HUES6 (cell line): ENCODE measurements at regions not wholly inside any gene's neighbourhood (a gene's known extent, or its start where the extent isn't known, plus 50 kb on each side); places are given as distances from the start of the nearest gene placed in this dataset.

Experiments used
- H3K27ac ChIP-seq: 2 replicates; pipeline ENCODE4 v1.7.0; 2013; ENCODE audit warnings: low read depth, mild to moderate bottlenecking, low read length, inconsistent platforms
- H3K27me3 ChIP-seq: 2 replicates; pipeline ENCODE4 v1.6.1; 2013; ENCODE audit warnings: low read length; ENCODE audit not compliant: control insufficient read depth, insufficient read depth
- H3K36me3 ChIP-seq: 2 replicates; pipeline ENCODE4 v1.6.1; 2013; ENCODE audit warnings: low read length; ENCODE audit not compliant: control insufficient read depth, insufficient read depth
- H3K4me1 ChIP-seq: 2 replicates; pipeline ENCODE4 v1.6.1; 2013; ENCODE audit warnings: low read length; ENCODE audit not compliant: control insufficient read depth, insufficient read depth
- H3K4me3 ChIP-seq: 2 replicates; pipeline ENCODE4 v1.5.1; 2013; ENCODE audit warnings: low read depth, low read length
- H3K9ac ChIP-seq: one replicate; pipeline ENCODE4 v1.6.1; 2013; ENCODE audit warnings: mild to moderate bottlenecking, low read length
- H3K9me3 ChIP-seq: 2 replicates; pipeline ENCODE4 v1.6.1; 2013; ENCODE audit warnings: low read depth, low read length; ENCODE audit not compliant: control insufficient read depth, insufficient read depth

DNA sequence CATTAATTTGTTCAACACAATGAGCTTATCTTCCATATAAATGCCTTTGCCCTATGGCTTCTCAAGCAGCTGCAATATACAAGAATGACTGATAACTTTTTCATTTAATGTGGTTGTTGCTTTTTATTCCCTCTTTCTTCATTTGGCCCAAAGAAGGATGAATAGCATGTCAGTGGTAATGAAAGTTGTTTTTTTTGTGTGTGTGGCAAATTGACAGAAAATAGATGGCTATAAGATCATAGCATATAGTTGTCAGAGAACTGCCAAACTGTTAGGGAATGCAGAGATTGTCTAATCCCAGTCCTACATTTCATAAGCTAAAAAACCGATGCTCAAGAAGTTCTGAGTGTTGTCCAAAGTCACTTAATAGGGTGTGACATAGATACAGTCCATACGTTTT is 244.3 kb downstream of the ACTR3 start:
- Histone ChIP-seq H3K27me3 (no peaks in the 10 kb centered on the region), H3K9me3 (no peaks in the 10 kb centered on the region), H3K36me3 (no peaks in the 10 kb centered on the region), H3K4me1 (no peaks in the 10 kb centered on the region), H3K27ac (no peak overlapping the region), H3K9ac (no peak overlapping the region), H3K4me3 (no peak overlapping the region)

DNA sequence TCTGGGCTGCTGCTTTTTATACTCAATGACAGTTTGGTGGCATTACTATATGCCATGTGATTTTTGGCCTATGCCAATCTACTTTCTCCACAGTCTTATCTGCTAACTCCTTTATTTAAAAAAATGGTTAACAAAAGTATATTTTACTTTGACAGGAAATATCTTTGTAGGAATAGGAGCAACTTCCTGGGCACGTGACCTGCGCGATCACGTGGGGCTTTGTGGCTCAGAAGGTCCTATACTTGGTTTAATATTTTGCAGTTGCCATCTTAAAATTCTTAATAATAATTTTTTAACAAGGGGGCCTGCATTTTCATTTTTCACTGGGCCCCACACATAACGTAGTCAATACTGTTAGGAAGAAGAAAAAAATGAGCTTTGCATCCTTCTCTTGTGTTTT is 249.7 kb downstream of the ACTR3 start:
- Histone ChIP-seq H3K27ac (no peak overlapping the region), H3K27me3 (no peaks in the 10 kb centered on the region), H3K36me3 (no peaks in the 10 kb centered on the region), H3K4me1 (no peaks in the 10 kb centered on the region), H3K9me3 (no peaks in the 10 kb centered on the region), H3K9ac (no peak overlapping the region), H3K4me3 (no peak overlapping the region)

DNA sequence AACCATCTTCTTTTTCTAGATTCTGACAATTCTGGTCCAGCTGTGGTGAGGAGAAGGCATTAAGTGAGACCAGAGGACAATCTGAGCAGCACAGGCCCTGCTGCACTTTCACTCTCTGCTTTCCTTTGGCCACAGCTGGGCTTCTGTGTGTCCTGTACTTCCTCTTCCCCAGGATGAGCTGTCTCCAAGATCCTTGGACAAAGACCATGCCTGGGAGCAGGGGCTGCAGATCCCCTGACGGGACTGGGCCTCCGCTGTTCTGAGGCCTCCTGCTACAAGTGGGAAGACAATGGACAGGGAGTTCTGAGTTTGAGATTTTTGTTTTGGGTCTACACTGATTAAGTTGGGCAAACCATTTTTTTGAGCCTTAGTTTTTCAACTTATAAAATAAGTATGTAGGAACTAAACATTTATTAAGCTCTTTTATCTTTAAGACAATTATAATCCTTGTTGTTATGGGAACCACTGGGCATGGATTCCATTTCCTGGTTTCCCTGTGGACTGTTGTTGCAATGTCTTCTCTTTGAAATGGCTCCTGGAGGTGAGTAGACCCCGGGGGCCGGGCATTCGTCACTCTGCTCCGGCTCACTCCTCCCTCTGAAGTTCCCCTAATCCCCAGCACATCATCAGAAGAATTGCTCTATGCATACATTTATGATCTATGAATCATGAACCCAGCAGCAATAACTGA is 266.6 kb downstream of the ACTR3 start:
- Histone ChIP-seq H3K9me3 (no peaks in the 10 kb centered on the region), H3K4me1 (no peaks in the 10 kb centered on the region), H3K36me3 (no peaks in the 10 kb centered on the region), H3K27ac (no peak overlapping the region), H3K9ac (no peak overlapping the region), H3K27me3 (no peaks in the 10 kb centered on the region), H3K4me3 (no peak overlapping the region)

DNA sequence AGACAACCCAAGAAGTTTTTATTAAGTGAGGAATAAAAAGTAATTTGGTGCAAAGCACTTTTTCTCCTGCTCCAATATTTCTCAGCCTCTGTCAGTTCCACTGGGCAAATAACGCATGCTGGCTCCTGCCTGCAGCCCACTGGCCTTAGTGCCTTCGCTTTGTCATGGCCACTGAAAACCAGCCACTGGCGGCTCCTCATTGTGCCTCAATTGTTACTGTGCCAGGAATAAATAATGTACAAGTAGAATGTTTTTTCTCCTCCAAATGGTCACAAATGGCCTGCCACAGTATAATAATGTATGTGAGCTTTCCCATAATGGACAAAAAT is 267.1 kb downstream of the ACTR3 start:
- H3K9ac ChIP-seq = no peak overlapping the region
- H3K4me3 ChIP-seq = no peak overlapping the region
- H3K9me3 ChIP-seq = no peaks in the 10 kb centered on the region
- H3K27ac ChIP-seq = no peak overlapping the region
- H3K27me3 ChIP-seq = no peaks in the 10 kb centered on the region
- no peaks in the 10 kb centered on the region for H3K4me1 ChIP-seq
- no peaks in the 10 kb centered on the region for H3K36me3 ChIP-seq

DNA sequence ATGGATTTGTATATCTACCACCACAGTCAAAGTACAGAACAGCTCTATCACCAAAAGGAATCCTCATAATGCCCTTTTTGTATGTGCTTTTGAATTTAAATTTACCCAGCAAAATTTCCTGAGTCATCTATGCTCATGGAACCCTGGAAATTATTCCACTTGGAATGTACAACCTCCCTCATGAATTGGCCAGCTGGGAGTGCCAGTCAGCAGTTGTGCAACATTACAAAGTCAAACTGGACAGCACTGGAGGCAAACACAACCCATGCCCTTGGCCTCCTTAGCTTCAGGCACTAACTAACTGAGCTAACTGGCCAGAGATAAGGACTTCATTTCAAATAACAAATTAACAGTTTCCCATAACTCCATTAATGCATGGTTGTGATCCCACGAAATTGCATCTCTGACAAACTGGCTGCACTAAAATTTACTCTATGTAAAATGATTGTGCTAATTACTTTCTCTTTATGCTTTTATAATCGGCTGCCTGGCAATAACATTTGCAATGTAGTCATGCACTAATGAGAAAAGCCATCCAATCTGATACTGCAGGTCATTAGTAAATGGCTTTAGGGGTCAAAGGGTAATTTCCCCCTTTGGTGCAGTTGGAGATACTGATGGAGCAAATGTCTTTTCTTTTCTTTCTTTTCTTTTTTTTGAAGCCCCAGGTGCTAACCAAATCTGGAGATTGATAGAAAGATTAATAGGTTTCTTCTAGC is 270.5 kb downstream of the ACTR3 start:
- Histone ChIP-seq H3K4me3 (no peak overlapping the region), H3K9me3 (0 out of 2 replicates have a peak, but pooled peaks cover 4% of the 10 kb centered on the region), H3K9ac (no peak overlapping the region), H3K4me1 (no peaks in the 10 kb centered on the region), H3K27ac (no peak overlapping the region), H3K27me3 (no peaks in the 10 kb centered on the region), H3K36me3 (no peaks in the 10 kb centered on the region)

DNA sequence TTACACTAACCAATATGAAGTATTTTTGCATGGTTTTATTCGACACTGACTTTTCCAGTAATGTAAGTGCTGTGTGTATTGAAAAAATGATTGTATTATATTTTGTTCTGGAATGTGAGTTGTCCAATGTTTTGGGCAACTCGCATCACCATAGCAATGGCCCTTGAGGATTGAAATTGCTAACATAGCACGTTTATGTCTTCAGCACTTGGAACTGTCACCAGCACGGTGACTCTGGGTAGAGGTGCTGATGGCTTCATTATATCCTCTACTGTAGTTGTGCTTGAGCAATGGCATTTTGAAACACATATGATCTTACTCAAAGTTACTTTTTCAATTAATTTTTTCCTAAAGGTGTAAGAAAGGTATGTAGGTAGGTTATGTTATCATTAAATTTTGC is 271.5 kb downstream of the ACTR3 start:
- Histone ChIP-seq H3K9me3 (0 out of 2 replicates have a peak, but pooled peaks cover 4% of the 10 kb centered on the region), H3K27me3 (no peaks in the 10 kb centered on the region), H3K27ac (no peak overlapping the region), H3K9ac (no peak overlapping the region), H3K36me3 (no peaks in the 10 kb centered on the region), H3K4me3 (no peak overlapping the region), H3K4me1 (no peaks in the 10 kb centered on the region)

DNA sequence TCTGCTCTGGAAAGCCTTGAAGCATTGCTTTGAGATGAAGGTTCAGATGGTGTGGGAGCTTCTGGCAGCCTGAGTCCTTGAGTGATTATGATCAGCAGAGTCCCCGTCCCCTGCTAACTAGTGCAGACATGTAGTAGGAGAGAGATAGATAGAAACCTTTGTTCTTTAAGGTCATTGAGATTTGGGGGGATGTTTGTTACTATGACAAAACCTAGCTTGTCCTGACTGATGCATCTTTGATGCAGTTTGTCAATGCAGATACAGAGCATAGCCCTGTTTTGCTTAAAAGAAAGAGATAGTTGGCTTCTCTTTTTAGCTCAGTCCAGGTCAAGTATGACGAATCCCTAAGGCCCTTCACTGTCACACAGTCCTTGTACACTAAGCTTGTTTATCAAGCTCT is 274.6 kb upstream of the DPP10 start:
- Histone ChIP-seq H3K4me1 (no peaks in the 10 kb centered on the region), H3K4me3 (no peak overlapping the region), H3K9me3 (peaks cover 8% of the 10 kb centered on the region; the same call in 1 of the 2 replicates), H3K9ac (no peak overlapping the region), H3K27me3 (no peaks in the 10 kb centered on the region), H3K36me3 (no peaks in the 10 kb centered on the region), H3K27ac (no peak overlapping the region)

DNA sequence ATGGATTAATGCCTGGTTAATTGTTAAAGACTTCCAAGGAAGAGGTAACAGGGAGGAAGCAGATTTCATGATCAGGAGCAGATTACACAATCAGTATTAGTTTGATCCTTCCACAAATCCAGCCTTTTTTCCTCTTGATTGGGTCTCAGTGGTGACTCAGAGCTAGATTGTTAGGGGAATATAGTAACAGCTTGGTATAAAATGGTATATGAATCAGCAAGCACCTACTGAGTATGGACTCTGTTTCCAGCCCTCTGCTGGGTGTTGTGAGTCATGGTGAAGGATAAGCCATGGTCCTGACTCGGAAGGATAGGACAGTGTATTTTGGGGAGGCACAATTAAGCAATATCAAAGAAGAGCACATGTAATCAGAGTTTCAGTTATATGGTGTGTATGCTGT is 272.4 kb upstream of the DPP10 start:
- no peak overlapping the region for H3K4me3 ChIP-seq
- H3K27me3 ChIP-seq = no peaks in the 10 kb centered on the region
- H3K36me3 ChIP-seq = no peaks in the 10 kb centered on the region
- no peak overlapping the region for H3K9ac ChIP-seq
- peaks cover 5% of the 10 kb centered on the region; the same call in 1 of the 2 replicates for H3K9me3 ChIP-seq
- H3K4me1 ChIP-seq = no peaks in the 10 kb centered on the region
- H3K27ac ChIP-seq = no peak overlapping the region

DNA sequence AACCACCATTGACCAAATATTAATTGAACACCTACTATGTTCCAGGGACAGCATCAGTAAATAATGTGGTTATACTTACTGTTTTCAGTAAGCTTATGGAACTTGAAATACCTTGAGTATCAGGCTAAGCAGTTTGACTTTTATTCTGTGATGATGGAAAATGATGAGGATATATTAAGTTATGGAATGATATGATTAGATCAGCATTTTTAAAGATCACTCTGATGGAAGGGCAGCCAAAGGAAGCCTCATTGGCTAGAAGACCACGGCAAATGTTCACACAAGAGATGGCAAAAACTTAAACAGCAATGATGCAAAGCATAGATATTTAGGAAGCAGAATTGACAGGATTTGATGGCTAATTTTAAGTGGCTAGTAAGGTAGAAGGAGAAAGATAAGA is 266.9 kb upstream of the DPP10 start:
- Histone ChIP-seq H3K4me3 (no peak overlapping the region), H3K36me3 (no peaks in the 10 kb centered on the region), H3K27me3 (no peaks in the 10 kb centered on the region), H3K9me3 (no peaks in the 10 kb centered on the region), H3K9ac (no peak overlapping the region), H3K27ac (no peak overlapping the region), H3K4me1 (no peaks in the 10 kb centered on the region)

DNA sequence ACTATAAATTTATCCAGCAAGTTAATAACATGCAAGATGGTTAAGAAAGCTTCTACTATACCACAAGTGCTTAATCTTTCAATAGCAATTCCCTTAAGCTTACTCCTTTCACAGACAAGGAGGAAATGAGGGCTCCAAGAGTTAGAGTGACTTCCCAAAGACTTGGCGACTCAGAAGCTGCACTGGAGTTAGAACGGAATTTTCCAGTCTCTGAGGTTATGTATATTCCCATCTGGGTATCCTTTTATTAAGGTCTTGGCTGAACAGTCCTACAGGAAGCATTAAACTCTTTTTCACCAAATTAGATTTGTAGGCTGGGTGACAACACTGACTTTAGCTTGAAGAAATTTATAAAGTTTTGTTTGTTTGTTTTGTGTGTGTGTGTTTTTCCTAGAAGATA is 256.9 kb upstream of the DPP10 start:
- Histone ChIP-seq H3K36me3 (no peaks in the 10 kb centered on the region), H3K4me1 (no peaks in the 10 kb centered on the region), H3K9me3 (no peaks in the 10 kb centered on the region), H3K27me3 (no peaks in the 10 kb centered on the region), H3K9ac (no peak overlapping the region), H3K27ac (no peak overlapping the region), H3K4me3 (no peak overlapping the region)

DNA sequence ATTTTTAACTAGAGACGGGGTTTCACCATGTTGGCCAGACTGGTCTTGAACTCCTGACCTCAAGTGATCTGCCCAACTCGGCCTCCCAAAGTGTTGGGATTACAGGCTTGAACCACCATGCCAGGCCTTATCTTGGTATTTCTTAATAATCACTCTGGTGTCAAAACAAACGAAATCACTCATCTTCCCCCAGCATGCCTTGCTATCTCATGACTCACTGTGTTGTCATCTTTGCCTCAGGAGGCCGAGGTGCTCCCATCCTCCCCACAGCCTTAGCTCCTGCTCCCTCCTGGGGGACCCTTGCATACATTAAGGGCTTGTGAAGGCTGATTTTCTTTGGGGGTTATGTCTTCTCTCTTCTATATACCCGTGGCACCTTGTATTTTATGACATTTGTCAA is 250.1 kb upstream of the DPP10 start:
- H3K9ac ChIP-seq = no peak overlapping the region
- no peaks in the 10 kb centered on the region for H3K4me1 ChIP-seq
- H3K27ac ChIP-seq = no peak overlapping the region
- no peak overlapping the region for H3K4me3 ChIP-seq
- no peaks in the 10 kb centered on the region for H3K27me3 ChIP-seq
- no peaks in the 10 kb centered on the region for H3K9me3 ChIP-seq
- H3K36me3 ChIP-seq = no peaks in the 10 kb centered on the region
